Left lung (tissue), 4 donors: ENCODE measurements at regions not wholly inside any gene's neighbourhood (a gene's known extent, or its start where the extent isn't known, plus 50 kb on each side); places are given as distances from the start of the nearest gene placed in this dataset.

Experiments used
- ATAC-seq: fragments of 200-7000 bp; cut with Tn5 transposase; one replicate; pipeline ENCODE4 v1.9.1; 2020; ENCODE audit warnings: moderate library complexity
- DNase-seq, 4 donors: peaks; one replicate each; pipeline ENCODE4 v3.0.0-alpha.2; 2013 to 2020
- H3K27ac ChIP-seq, 2 donors: fragments of 200-600 bp; sonication (generic) in 1 of 2; one replicate each; pipeline versions ENCODE4 v1.5.0 to v1.8.0; 2020 to 2021
- H3K27me3 ChIP-seq, 2 donors: fragments of 200-600 bp; sonication (generic) in 1 of 2; one replicate each; pipeline versions ENCODE4 v1.5.0 to v1.8.0; 2020 to 2021
- H3K36me3 ChIP-seq, 2 donors: fragments of 200-600 bp; sonication (generic) in 1 of 2; one replicate each; pipeline versions ENCODE4 v1.5.0 to v1.8.0; 2020 to 2021
- H3K4me1 ChIP-seq, 2 donors: fragments of 200-600 bp; one replicate each; pipeline ENCODE4 v1.8.0; 2021
- H3K4me3 ChIP-seq, 2 donors: fragments of 200-600 bp; sonication (generic) in 1 of 2; one replicate each; pipeline versions ENCODE4 v1.5.0 to v1.8.0; 2020 to 2021; ENCODE audit warnings: mild to moderate bottlenecking in 1 of 2
- H3K9me3 ChIP-seq, 2 donors: fragments of 200-600 bp; sonication (generic) in 1 of 2; one replicate each; pipeline versions ENCODE4 v1.5.0 to v1.8.0; 2020 to 2021
- CTCF ChIP-seq, 2 donors: fragments of 200-600 bp; sonication (generic) in 1 of 2; IDR thresholded peaks; one replicate each; pipeline versions ENCODE4 v1.5.0 to v1.8.0; 2021; ENCODE audit warnings: antibody characterized with exemption in 2 of 2
- intact Hi-C, 2 donors: fragments of 100-400 bp; cut with DNase I; formaldehyde crosslinking; loops; one replicate each; pipeline versions ENCODE4 v1.11.2 to v1.14.2; 2022
- donor health status: DM: no; HTN: yes; CAD: no.
- donor health status: DM: no; HTN: no; CAD: no.

GRCh38 chr2:102932501-102932900, 170.7 kb downstream of the TMEM182 start:
- Histone ChIP-seq H3K4me1 (no peaks in the 10 kb centered on the region), H3K27me3 (no peaks in the 10 kb centered on the region), H3K4me3 (no peak overlapping the region), H3K36me3 (no peaks in the 10 kb centered on the region), H3K9me3 (no peaks in the 10 kb centered on the region), H3K27ac (no peak overlapping the region)
- ATAC-seq (no peak), DNase-seq (no peak)
- intact Hi-C loops, result no loop called here
- no peak for TF ChIP-seq CTCF (IDR thresholded peaks at IDR 0.05)

- no peaks in the 10 kb centered on the region for H3K4me1 ChIP-seq
- peaks cover 0 to 11% of the 10 kb centered on the region in 2 donors for H3K9me3 ChIP-seq
- no peaks in the 10 kb centered on the region for H3K36me3 ChIP-seq
- H3K4me3 ChIP-seq, result no peak overlapping the region
- ATAC-seq, result no peak
- H3K27me3 ChIP-seq, result no peaks in the 10 kb centered on the region
- no peak for DNase-seq
- TF ChIP-seq CTCF (IDR thresholded peaks at IDR 0.05), result no peak
- H3K27ac ChIP-seq, result no peak overlapping the region
- intact Hi-C loops, result no loop called here
These were observed 177.4 kb downstream of the TMEM182 start for GRCh38 chr2:102939207-102939606.

GRCh38 chr2:102940684-102941083, 178.9 kb downstream of the TMEM182 start:
- no peak for TF ChIP-seq CTCF (IDR thresholded peaks at IDR 0.05)
- Histone ChIP-seq H3K27ac (no peak overlapping the region), H3K36me3 (no peaks in the 10 kb centered on the region), H3K27me3 (no peaks in the 10 kb centered on the region), H3K9me3 (peaks cover 0 to 11% of the 10 kb centered on the region in 2 donors), H3K4me3 (no peak overlapping the region), H3K4me1 (no peaks in the 10 kb centered on the region)
- ATAC-seq (no peak), DNase-seq (no peak)
- intact Hi-C loops, result no loop called here

GRCh38 chr2:102942107-102942506, 180.3 kb downstream of the TMEM182 start:
- TF ChIP-seq CTCF (IDR thresholded peaks at IDR 0.05), result no peak
- no peaks in the 10 kb centered on the region for H3K27me3 ChIP-seq
- intact Hi-C loops, result no loop called here

GRCh38 chr2:102943251-102943650, 181.4 kb downstream of the TMEM182 start:
- no peak for TF ChIP-seq CTCF (IDR thresholded peaks at IDR 0.05)
- intact Hi-C loops, result no loop called here
- ATAC-seq (no peak), DNase-seq (no peak)
- no peaks in the 10 kb centered on the region for H3K36me3 ChIP-seq
- peaks cover 0 to 11% of the 10 kb centered on the region in 2 donors for H3K9me3 ChIP-seq
- no peaks in the 10 kb centered on the region for H3K27me3 ChIP-seq
- H3K4me3 ChIP-seq, result no peak overlapping the region
- H3K27ac ChIP-seq, result no peak overlapping the region
- H3K4me1 ChIP-seq, result no peaks in the 10 kb centered on the region

More at GRCh38 chr2:102942107-102942506, 180.3 kb downstream of the TMEM182 start:
- Histone ChIP-seq H3K4me1 (no peaks in the 10 kb centered on the region), H3K27ac (no peak overlapping the region), H3K36me3 (no peaks in the 10 kb centered on the region), H3K4me3 (no peak overlapping the region), H3K9me3 (peaks cover 0 to 11% of the 10 kb centered on the region in 2 donors)
- ATAC-seq, result no peak
- no peak for DNase-seq
